Frontal cortex (tissue), 3 donors: ENCODE measurements at regions not wholly inside any gene's neighbourhood (a gene's known extent, or its start where the extent isn't known, plus 50 kb on each side); places are given as distances from the start of the nearest gene placed in this dataset.
"Not testable (repeated sequence)": the region's sequence is repeated elsewhere in the genome, so short reads cannot be mapped to it uniquely, and the experiment has no call there.

Source experiments
- DNase-seq, 2 donors: peaks; one replicate each; pipeline ENCODE4 v3.0.0; 2012; ENCODE audit warnings: low spot score in 2 of 2
- FAIRE-seq: peaks from 2 replicates; lab custom pipeline; 2012; peaks lifted over from hg19 to GRCh38; lab: Jason Lieb, UNC
- donor health status: control.
- donor health status: control.
- donor health status: control.

- no peak for FAIRE-seq
- no peak for DNase-seq
Measured at GRCh38 chr6:55960344-55960743, 85.0 kb upstream of the BMP5 start.

- DNase-seq (no peak), FAIRE-seq (no peak)
Measured at GRCh38 chr6:55958790-55959189, 83.4 kb upstream of the BMP5 start.

GRCh38 chr6:55957961-55958422, 82.6 kb upstream of the BMP5 start:
- no peak for FAIRE-seq

GRCh38 chr6:55955684-55956083, 80.3 kb upstream of the BMP5 start:
- FAIRE-seq (no peak), DNase-seq (no peak)

More at GRCh38 chr6:55957961-55958422, 82.6 kb upstream of the BMP5 start:
- DNase-seq = no peak

GRCh38 chr6:55954436-55954835, 79.0 kb upstream of the BMP5 start:
- DNase-seq (no peak), FAIRE-seq (no peak)

GRCh38 chr6:55953335-55953734, 77.9 kb upstream of the BMP5 start:
- FAIRE-seq = no peak

GRCh38 chr6:55950071-55950814, 74.9 kb upstream of the BMP5 start:
- FAIRE-seq (no peak), DNase-seq (no peak)

More at GRCh38 chr6:55953335-55953734, 77.9 kb upstream of the BMP5 start:
- DNase-seq = peak in 1 of 2 donors; percentile 6

GRCh38 chr6:55943329-55943728, 67.9 kb upstream of the BMP5 start:
- FAIRE-seq (no peak), DNase-seq (no peak)

- FAIRE-seq = no peak
- DNase-seq = no peak
Measured at GRCh38 chr6:55941702-55942101, 66.3 kb upstream of the BMP5 start.

- FAIRE-seq = no peak
- no peak for DNase-seq
Measured at GRCh38 chr6:55937951-55938690, 62.7 kb upstream of the BMP5 start.

- no peak for FAIRE-seq
- DNase-seq = no peak
Measured at GRCh38 chr6:55937261-55937947, 62.0 kb upstream of the BMP5 start.

- no peak for FAIRE-seq
- DNase-seq = no peak
Measured at GRCh38 chr6:55931101-55931500, 55.7 kb upstream of the BMP5 start.

GRCh38 chr6:55927713-55928112, 52.3 kb upstream of the BMP5 start:
- not testable (repeated sequence) for DNase-seq, FAIRE-seq

- FAIRE-seq = no peak
Measured at GRCh38 chr6:55925292-55925691, 49.9 kb upstream of the BMP5 start.

More at GRCh38 chr6:55925292-55925691, 49.9 kb upstream of the BMP5 start:
- DNase-seq = no peak
